ENCODE measurements at regions not wholly inside any gene's neighbourhood (a gene's known extent, or its start where the extent isn't known, plus 50 kb on each side); places are given as distances from the start of the nearest gene placed in this dataset.
"Not testable (repeated sequence)": the region's sequence is repeated elsewhere in the genome, so short reads cannot be mapped to it uniquely, and the experiment has no call there.

- Histone ChIP-seq H3K9me3 (ENCODE audit: control insufficient read depth in 1 of 2, insufficient read depth in 1 of 2, low read length in 2 of 2) (no peaks in the 10 kb centered on the region), H3K27ac (ENCODE audit: low read depth in 1 of 2, low read length in 2 of 2) (no peak overlapping the region), H3K4me3 (ENCODE audit: low read length) (no peak overlapping the region), H3K4me1 (ENCODE audit: insufficient read depth, low read length) (no peaks in the 10 kb centered on the region), H3K27me3 (ENCODE audit: control insufficient read depth in 1 of 2, insufficient read depth in 2 of 2, low read length in 2 of 2) (no peaks in the 10 kb centered on the region), H3K36me3 (ENCODE audit: insufficient read depth, low read length) (no peaks in the 10 kb centered on the region)
- DNase-seq (no peak), ATAC-seq (ENCODE audit: poor library complexity) (no peak)
- Mint-ChIP-seq H3K27ac (no peak overlapping the region), H3K4me3 (no peak overlapping the region), H3K4me1 (ENCODE audit: low read depth) (no peaks in the 10 kb centered on the region), H3K9me3 (peaks cover 2% of the 10 kb centered on the region), H3K27me3 (no peaks in the 10 kb centered on the region), H3K36me3 (ENCODE audit: low read depth) (no peaks in the 10 kb centered on the region)
- ChIA-PET POLR2A (no interaction called here), CTCF (no interaction called here)
- intact Hi-C loops (cut with DNase I, micrococcal nuclease): no loop called here
- TF ChIP-seq, protein P1, sequence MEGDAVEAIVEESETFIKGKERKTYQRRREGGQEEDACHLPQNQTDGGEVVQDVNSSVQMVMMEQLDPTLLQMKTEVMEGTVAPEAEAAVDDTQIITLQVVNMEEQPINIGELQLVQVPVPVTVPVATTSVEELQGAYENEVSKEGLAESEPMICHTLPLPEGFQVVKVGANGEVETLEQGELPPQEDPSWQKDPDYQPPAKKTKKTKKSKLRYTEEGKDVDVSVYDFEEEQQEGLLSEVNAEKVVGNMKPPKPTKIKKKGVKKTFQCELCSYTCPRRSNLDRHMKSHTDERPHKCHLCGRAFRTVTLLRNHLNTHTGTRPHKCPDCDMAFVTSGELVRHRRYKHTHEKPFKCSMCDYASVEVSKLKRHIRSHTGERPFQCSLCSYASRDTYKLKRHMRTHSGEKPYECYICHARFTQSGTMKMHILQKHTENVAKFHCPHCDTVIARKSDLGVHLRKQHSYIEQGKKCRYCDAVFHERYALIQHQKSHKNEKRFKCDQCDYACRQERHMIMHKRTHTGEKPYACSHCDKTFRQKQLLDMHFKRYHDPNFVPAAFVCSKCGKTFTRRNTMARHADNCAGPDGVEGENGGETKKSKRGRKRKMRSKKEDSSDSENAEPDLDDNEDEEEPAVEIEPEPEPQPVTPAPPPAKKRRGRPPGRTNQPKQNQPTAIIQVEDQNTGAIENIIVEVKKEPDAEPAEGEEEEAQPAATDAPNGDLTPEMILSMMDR (IDR thresholded peaks at IDR 0.05): no peak
Measured at GRCh38 chr4:115505326-115505725, 391.9 kb upstream of the NDST4 start.

GRCh38 chr4:115501656-115502055 lies 388.2 kb upstream of the NDST4 start:
- Histone ChIP-seq H3K9me3 (ENCODE audit: control insufficient read depth in 1 of 2, insufficient read depth in 1 of 2, low read length in 2 of 2) (no peaks in the 10 kb centered on the region), H3K27ac (ENCODE audit: low read depth in 1 of 2, low read length in 2 of 2) (no peak overlapping the region), H3K4me3 (ENCODE audit: low read length) (no peak overlapping the region), H3K36me3 (ENCODE audit: insufficient read depth, low read length) (no peaks in the 10 kb centered on the region), H3K4me1 (ENCODE audit: insufficient read depth, low read length) (no peaks in the 10 kb centered on the region), H3K27me3 (ENCODE audit: control insufficient read depth in 1 of 2, insufficient read depth in 2 of 2, low read length in 2 of 2) (no peaks in the 10 kb centered on the region)
- ATAC-seq (ENCODE audit: poor library complexity): no peak
- no peaks in the 10 kb centered on the region for H3K9me3 Mint-ChIP-seq
- H3K36me3 Mint-ChIP-seq (ENCODE audit: low read depth): no peaks in the 10 kb centered on the region
- no peaks in the 10 kb centered on the region for H3K27me3 Mint-ChIP-seq
- H3K4me3 Mint-ChIP-seq: no peak overlapping the region
- H3K4me1 Mint-ChIP-seq (ENCODE audit: low read depth): no peaks in the 10 kb centered on the region
- TF ChIP-seq, protein P1 (IDR thresholded peaks at IDR 0.05): no peak
- no peak for DNase-seq
- intact Hi-C loops (cut with DNase I, micrococcal nuclease): no loop called here
- H3K27ac Mint-ChIP-seq: no peak overlapping the region
- ChIA-PET POLR2A (no interaction called here), CTCF (no interaction called here)

DNA sequence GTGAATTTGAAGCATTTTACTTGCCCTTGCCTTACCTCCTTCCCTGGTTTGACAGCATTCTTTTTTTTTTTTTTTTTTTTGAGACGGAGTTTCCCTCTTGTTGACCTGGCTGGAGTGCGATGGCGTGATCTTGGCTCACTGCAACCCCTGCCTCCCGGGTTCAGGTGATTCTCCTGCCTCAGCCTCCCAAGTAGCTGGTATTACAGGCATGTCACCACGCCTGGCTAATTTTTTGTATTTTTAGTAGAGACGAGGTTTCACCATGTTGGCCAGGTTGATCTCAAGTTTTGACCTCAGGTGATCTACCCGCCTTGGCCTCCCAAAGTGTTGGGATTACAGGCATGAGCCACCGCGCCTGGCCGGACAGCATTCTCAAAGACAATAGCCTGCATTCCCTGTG lies 380.4 kb upstream of the NDST4 start:
- CTCF ChIA-PET, POLR2A ChIA-PET: not testable (repeated sequence)

GRCh38 chr4:115491686-115492085 lies 378.3 kb upstream of the NDST4 start:
- TF ChIP-seq, protein P1 (IDR thresholded peaks at IDR 0.05): no peak
- Histone ChIP-seq H3K27me3 (ENCODE audit: control insufficient read depth in 1 of 2, insufficient read depth in 2 of 2, low read length in 2 of 2) (no peaks in the 10 kb centered on the region), H3K27ac (ENCODE audit: low read depth in 1 of 2, low read length in 2 of 2) (no peak overlapping the region), H3K4me3 (ENCODE audit: low read length) (no peak overlapping the region), H3K36me3 (ENCODE audit: insufficient read depth, low read length) (no peaks in the 10 kb centered on the region), H3K4me1 (ENCODE audit: insufficient read depth, low read length) (no peaks in the 10 kb centered on the region), H3K9me3 (ENCODE audit: control insufficient read depth in 1 of 2, insufficient read depth in 1 of 2, low read length in 2 of 2) (peaks cover 5 to 10% of the 10 kb centered on the region in 2 experiments)
- DNase-seq (no peak), ATAC-seq (ENCODE audit: poor library complexity) (no peak)
- H3K4me1 Mint-ChIP-seq (ENCODE audit: low read depth): no peaks in the 10 kb centered on the region
- no peaks in the 10 kb centered on the region for H3K27me3 Mint-ChIP-seq
- CTCF ChIA-PET: no interaction called here
- POLR2A ChIA-PET: no interaction called here
- intact Hi-C loops (cut with DNase I, micrococcal nuclease): no loop called here
- no peak overlapping the region for H3K4me3 Mint-ChIP-seq
- no peaks in the 10 kb centered on the region for H3K36me3 Mint-ChIP-seq (ENCODE audit: low read depth)
- peaks cover 2% of the 10 kb centered on the region for H3K9me3 Mint-ChIP-seq
- no peak overlapping the region for H3K27ac Mint-ChIP-seq

More for the DNA sequence above, 380.4 kb upstream of the NDST4 start:
- DNase-seq; H3K9me3 Mint-ChIP-seq; H3K27me3 Mint-ChIP-seq; H3K4me1 Mint-ChIP-seq (ENCODE audit: low read depth); H3K4me3 Mint-ChIP-seq; H3K27ac Mint-ChIP-seq; ATAC-seq (ENCODE audit: poor library complexity); intact Hi-C loops (cut with DNase I, micrococcal nuclease); H3K9me3 ChIP-seq (ENCODE audit: control insufficient read depth in 1 of 2, insufficient read depth in 1 of 2, low read length in 2 of 2); H3K36me3 Mint-ChIP-seq (ENCODE audit: low read depth); H3K27me3 ChIP-seq (ENCODE audit: control insufficient read depth in 1 of 2, insufficient read depth in 2 of 2, low read length in 2 of 2); H3K4me3 ChIP-seq (ENCODE audit: low read length); H3K27ac ChIP-seq (ENCODE audit: low read depth in 1 of 2, low read length in 2 of 2); H3K36me3 ChIP-seq (ENCODE audit: insufficient read depth, low read length); H3K4me1 ChIP-seq (ENCODE audit: insufficient read depth, low read length): not testable (repeated sequence)
